NCI-H187 (cell line): ENCODE measurements at regions not wholly inside any gene's neighbourhood (a gene's known extent, or its start where the extent isn't known, plus 50 kb on each side); places are given as distances from the start of the nearest gene placed in this dataset.

ENCODE experiments used
- DNase-seq, 2 experiments: peaks; one replicate each; lab custom pipeline; 2025; lab: John Stamatoyannopoulos, UW

- no peak for DNase-seq
Measured at GRCh38 chr21:27257908-27258556, 291.1 kb upstream of the ADAMTS5 start.

- no peak for DNase-seq
Measured at GRCh38 chr21:27257226-27257625, 290.3 kb upstream of the ADAMTS5 start.

- no peak for DNase-seq
Measured at GRCh38 chr21:27251752-27252151, 284.9 kb upstream of the ADAMTS5 start.

GRCh38 chr21:27250366-27250765 is 283.5 kb upstream of the ADAMTS5 start:
- DNase-seq, result no peak

- no peak for DNase-seq
Measured at GRCh38 chr21:27248814-27249213, 281.9 kb upstream of the ADAMTS5 start.

GRCh38 chr21:27246741-27247140 is 279.9 kb upstream of the ADAMTS5 start:
- no peak for DNase-seq

- no peak for DNase-seq
Measured at GRCh38 chr21:27244776-27245175, 277.9 kb upstream of the ADAMTS5 start.

GRCh38 chr21:27244352-27244751 is 277.5 kb upstream of the ADAMTS5 start:
- DNase-seq, result no peak

GRCh38 chr21:27240839-27241238 is 274.0 kb upstream of the ADAMTS5 start:
- no peak for DNase-seq

GRCh38 chr21:27233514-27234115 is 266.7 kb upstream of the ADAMTS5 start:
- DNase-seq, result no peak

GRCh38 chr21:27225940-27226339 is 259.1 kb upstream of the ADAMTS5 start:
- no peak for DNase-seq

- DNase-seq, result no peak
Measured at GRCh38 chr21:27225151-27225550, 258.3 kb upstream of the ADAMTS5 start.

GRCh38 chr21:27224169-27224568 is 257.3 kb upstream of the ADAMTS5 start:
- no peak for DNase-seq

- DNase-seq, result no peak
Measured at GRCh38 chr21:27221077-27221476, 254.2 kb upstream of the ADAMTS5 start.

GRCh38 chr21:27220416-27220815 is 253.5 kb upstream of the ADAMTS5 start:
- no peak for DNase-seq

GRCh38 chr21:27219068-27219467 is 252.2 kb upstream of the ADAMTS5 start:
- DNase-seq, result no peak

GRCh38 chr21:27213303-27213702 is 246.4 kb upstream of the ADAMTS5 start:
- no peak for DNase-seq

GRCh38 chr21:27212441-27212840 is 245.6 kb upstream of the ADAMTS5 start:
- DNase-seq, result no peak

GRCh38 chr21:27209546-27209945 is 242.7 kb upstream of the ADAMTS5 start:
- no peak for DNase-seq

GRCh38 chr21:27206368-27206982 is 239.6 kb upstream of the ADAMTS5 start:
- DNase-seq, result no peak

- DNase-seq, result no peak
Measured at GRCh38 chr21:27202301-27202700, 235.4 kb upstream of the ADAMTS5 start.

- no peak for DNase-seq
Measured at GRCh38 chr21:27201197-27201596, 234.3 kb upstream of the ADAMTS5 start.

GRCh38 chr21:27196651-27197050 is 229.8 kb upstream of the ADAMTS5 start:
- DNase-seq, result no peak
